Trophoblast cell (in vitro differentiated cells and primary cell): ENCODE measurements at regions not wholly inside any gene's neighbourhood (a gene's known extent, or its start where the extent isn't known, plus 50 kb on each side); places are given as distances from the start of the nearest gene placed in this dataset.

Source experiments
- DNase-seq, 2 donors: peaks; one replicate each; pipeline ENCODE4 v3.0.0-alpha.2; 2016
- H2AFZ ChIP-seq: 2 replicates; pipeline ENCODE4 v1.6.1; 2013; ENCODE audit warnings: low read length, moderate library complexity, mild to moderate bottlenecking; ENCODE audit not compliant: insufficient read depth, poor library complexity
- H2AK5ac ChIP-seq: 2 replicates; pipeline ENCODE4 v1.6.1; 2013; ENCODE audit warnings: mild to moderate bottlenecking, low read length
- H2BK120ac ChIP-seq: 2 replicates; pipeline ENCODE4 v1.6.1; 2013; ENCODE audit warnings: low read length, mild to moderate bottlenecking, moderate library complexity; ENCODE audit not compliant: insufficient read depth, poor library complexity
- H2BK12ac ChIP-seq: 2 replicates; pipeline ENCODE4 v1.6.1; 2013; ENCODE audit warnings: mild to moderate bottlenecking, low read length, moderate library complexity
- H2BK5ac ChIP-seq: 2 replicates; pipeline ENCODE4 v1.6.1; 2013; ENCODE audit warnings: low read length, low read depth, moderate library complexity, mild to moderate bottlenecking; ENCODE audit not compliant: poor library complexity
- H3K14ac ChIP-seq: 2 replicates; pipeline ENCODE4 v1.6.1; 2013; ENCODE audit warnings: mild to moderate bottlenecking, low read length
- H3K18ac ChIP-seq: 2 replicates; pipeline ENCODE4 v1.6.1; 2013; ENCODE audit warnings: mild to moderate bottlenecking, low read length
- H3K23ac ChIP-seq: 2 replicates; pipeline ENCODE4 v1.6.1; 2013; ENCODE audit warnings: low read length
- H3K27ac ChIP-seq: 2 replicates; pipeline ENCODE4 v1.5.1; 2013; ENCODE audit warnings: low read depth, mild to moderate bottlenecking, inconsistent platforms, low read length, moderate library complexity
- H3K27me3 ChIP-seq: 2 replicates; pipeline ENCODE4 v1.6.1; 2013; ENCODE audit warnings: inconsistent platforms, mild to moderate bottlenecking, low read length, moderate library complexity; ENCODE audit not compliant: insufficient read depth
- H3K36me3 ChIP-seq, 2 experiments: 1 replicate in 1 of 2; 2 replicates in 1 of 2; pipeline ENCODE4 v1.6.1; 2013; ENCODE audit warnings: low read length in 2 of 2, mild to moderate bottlenecking in 2 of 2, moderate library complexity in 1 of 2; ENCODE audit not compliant: insufficient read depth in 2 of 2, control insufficient read depth in 1 of 2
- H3K4ac ChIP-seq: 2 replicates; pipeline ENCODE4 v1.6.1; 2013; ENCODE audit warnings: low read depth, mild to moderate bottlenecking, low read length, moderate library complexity
- H3K4me1 ChIP-seq, 2 experiments: 1 replicate in 1 of 2; 2 replicates in 1 of 2; pipeline ENCODE4 v1.6.1; 2013; ENCODE audit warnings: low read length in 2 of 2, mild to moderate bottlenecking in 2 of 2, moderate library complexity in 1 of 2; ENCODE audit not compliant: insufficient read depth in 2 of 2, control insufficient read depth in 1 of 2
- H3K4me2 ChIP-seq: 2 replicates; pipeline ENCODE4 v1.6.1; 2013; ENCODE audit warnings: inconsistent platforms, mild to moderate bottlenecking, low read length, moderate library complexity
- H3K4me3 ChIP-seq: 2 replicates; pipeline ENCODE4 v1.5.1; 2013; ENCODE audit warnings: mild to moderate bottlenecking, low read depth, low read length, inconsistent platforms
- H3K79me1 ChIP-seq: one replicate; pipeline ENCODE4 v1.6.1; 2013; ENCODE audit warnings: low read length
- H3K79me2 ChIP-seq: 2 replicates; pipeline ENCODE4 v1.6.1; 2013; ENCODE audit warnings: low read length, mild to moderate bottlenecking; ENCODE audit not compliant: control insufficient read depth, insufficient read depth, poor library complexity
- H3K9ac ChIP-seq: 2 replicates; pipeline ENCODE4 v1.6.1; 2013; ENCODE audit warnings: mild to moderate bottlenecking, low read length
- H3K9me3 ChIP-seq: 2 replicates; pipeline ENCODE4 v1.6.1; 2013; ENCODE audit warnings: low read depth, mild to moderate bottlenecking, control low read depth, inconsistent platforms, low read length; ENCODE audit not compliant: insufficient read depth
- H4K12ac ChIP-seq: 2 replicates; pipeline ENCODE4 v1.6.1; 2013; ENCODE audit warnings: low read depth, mild to moderate bottlenecking, low read length, moderate library complexity
- H4K8ac ChIP-seq: 2 replicates; pipeline ENCODE4 v1.6.1; 2013; ENCODE audit warnings: low read depth, mild to moderate bottlenecking, low read length, moderate library complexity
- H4K91ac ChIP-seq: one replicate; pipeline ENCODE4 v1.6.1; 2013; ENCODE audit warnings: low read depth, mild to moderate bottlenecking, low read length, moderate library complexity
- WGBS: extraction: QIAGEN DNeasy Blood & Tissue Kit; methylation state at CpG from one replicate; pipeline ENCODE4 v1.1.7; 2013; ENCODE audit warnings: missing lambda C conversion rate; ENCODE audit not compliant: insufficient read length, insufficient coverage; ENCODE audit errors: extremely low coverage; 5-methylcytosine and 5-hydroxymethylcytosine counted together

DNA sequence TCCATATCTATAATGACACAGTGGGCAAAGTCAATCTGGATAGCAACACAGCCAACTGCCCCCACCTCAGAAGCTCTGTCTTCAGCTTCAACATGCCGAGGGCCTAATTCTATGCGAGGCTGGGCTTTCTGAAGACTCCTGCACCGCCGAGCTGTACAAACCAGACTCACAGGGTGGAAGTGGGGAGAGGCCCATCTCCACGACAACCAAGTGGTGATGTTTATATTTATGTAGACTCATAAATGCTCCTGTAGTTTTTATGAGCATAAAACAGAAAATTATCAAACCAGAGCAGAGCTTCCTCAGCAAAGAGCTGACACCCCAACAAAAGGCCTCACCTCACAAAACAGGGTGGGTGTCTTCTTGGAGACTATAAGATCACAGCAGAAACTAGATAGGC, 77.0 kb upstream of the LGALSL start:
- Histone ChIP-seq H3K4me1 (peaks cover 0 to 2% of the 10 kb centered on the region in 2 experiments), H2AFZ (no peak overlapping the region), H4K12ac (no peak overlapping the region), H2BK120ac (no peak overlapping the region), H2AK5ac (no peak overlapping the region), H3K23ac (no peak overlapping the region), H3K18ac (no peak overlapping the region), H3K4me2 (no peak overlapping the region), H2BK5ac (no peak overlapping the region), H3K14ac (no peak overlapping the region), H2BK12ac (no peak overlapping the region), H3K4me3 (no peak overlapping the region), H3K27me3 (no peaks in the 10 kb centered on the region), H3K27ac (no peak overlapping the region), H3K9me3 (peaks cover 4% of the 10 kb centered on the region), H4K8ac (no peak overlapping the region), H4K91ac (no peak overlapping the region), H3K36me3 (no peaks in the 10 kb centered on the region), H3K79me2 (no peaks in the 10 kb centered on the region), H3K9ac (no peak overlapping the region), H3K4ac (no peak overlapping the region), H3K79me1 (no peaks in the 10 kb centered on the region)
- no CpG with 5 or more reads among the region's 5 CpGs for WGBS
- no peak for DNase-seq

DNA sequence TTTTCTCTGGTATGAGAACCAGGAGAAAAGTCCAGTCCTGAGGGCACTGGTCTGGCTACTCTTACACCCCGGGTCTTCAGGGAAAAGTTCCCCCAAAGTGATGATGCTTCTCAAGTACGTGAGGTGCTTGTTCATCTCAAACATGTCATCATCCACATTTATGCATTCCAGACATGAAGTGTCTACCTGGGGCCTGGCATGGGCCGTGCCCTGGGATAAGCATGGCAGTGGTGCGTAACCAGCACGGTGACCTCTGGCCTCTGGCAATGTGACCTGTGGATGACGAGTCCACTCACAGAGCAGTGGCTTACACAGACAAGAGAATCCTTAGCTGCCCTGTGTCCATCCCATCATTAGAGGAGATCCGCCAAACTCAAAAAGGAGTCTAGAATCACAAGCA, 74.8 kb upstream of the LGALSL start:
- H2AFZ ChIP-seq, result no peak overlapping the region
- no CpG with 5 or more reads among the region's 7 CpGs for WGBS
- H3K14ac ChIP-seq, result no peak overlapping the region
- H2BK120ac ChIP-seq, result no peak overlapping the region
- H3K23ac ChIP-seq, result peak overlapping the region; percentile 86
- H3K4ac ChIP-seq, result no peak overlapping the region
- H4K91ac ChIP-seq, result no peak overlapping the region
- H3K9ac ChIP-seq, result peak overlapping the region; percentile 26
- H3K4me2 ChIP-seq, result no peak overlapping the region
- no peaks in the 10 kb centered on the region for H3K27me3 ChIP-seq
- H4K8ac ChIP-seq, result no peak overlapping the region
- H4K12ac ChIP-seq, result no peak overlapping the region
- H3K9me3 ChIP-seq, result peaks cover 4% of the 10 kb centered on the region
- no peak overlapping the region for H3K4me3 ChIP-seq
- no peaks in the 10 kb centered on the region for H3K79me1 ChIP-seq
- H3K36me3 ChIP-seq, result no peaks in the 10 kb centered on the region
- no peak overlapping the region for H2AK5ac ChIP-seq
- peaks cover 0 to 2% of the 10 kb centered on the region in 2 experiments for H3K4me1 ChIP-seq
- no peak for DNase-seq
- H2BK5ac ChIP-seq, result no peak overlapping the region
- no peak overlapping the region for H3K18ac ChIP-seq
- H3K79me2 ChIP-seq, result no peaks in the 10 kb centered on the region
- H2BK12ac ChIP-seq, result no peak overlapping the region
- no peak overlapping the region for H3K27ac ChIP-seq

DNA sequence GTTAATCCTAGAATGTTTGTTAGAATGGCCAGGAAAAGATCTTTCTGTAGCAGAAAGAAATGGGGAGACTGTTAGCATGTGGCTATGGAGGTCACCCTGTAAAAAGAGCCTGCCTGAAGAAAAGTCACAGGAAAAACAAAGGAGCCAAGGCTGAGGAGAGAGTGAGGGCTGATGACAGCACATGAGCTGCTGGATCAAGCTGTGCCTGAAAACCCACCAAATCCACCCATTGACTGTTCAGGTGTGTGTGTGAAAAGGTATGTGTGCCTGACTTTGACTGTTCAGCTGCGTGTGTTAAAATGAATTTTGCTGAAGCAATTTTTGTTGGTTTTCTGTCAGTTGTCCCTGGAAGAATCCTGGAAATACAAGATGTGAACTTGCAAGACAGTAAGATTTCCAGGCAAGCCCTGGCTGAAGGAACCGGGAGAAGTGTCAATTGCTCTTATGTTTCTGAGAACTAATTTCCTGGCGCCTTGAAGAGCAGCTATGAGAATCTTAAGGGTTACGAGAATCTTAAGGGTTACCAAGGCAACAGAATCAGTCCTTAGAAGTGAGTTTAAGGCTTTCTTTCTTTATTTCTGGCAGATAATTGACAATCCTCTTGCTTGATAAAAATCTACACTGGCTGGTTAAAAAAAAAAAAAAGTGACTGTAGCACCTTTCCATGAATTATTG, 73.0 kb upstream of the LGALSL start:
- Histone ChIP-seq H3K14ac (no peak overlapping the region), H2BK12ac (no peak overlapping the region), H3K27ac (no peak overlapping the region), H3K18ac (no peak overlapping the region), H3K4me2 (no peak overlapping the region), H4K12ac (no peak overlapping the region), H3K79me1 (no peaks in the 10 kb centered on the region), H3K9ac (no peak overlapping the region), H4K91ac (no peak overlapping the region), H4K8ac (no peak overlapping the region), H2AFZ (no peak overlapping the region), H3K79me2 (no peaks in the 10 kb centered on the region), H3K36me3 (no peaks in the 10 kb centered on the region), H3K4ac (no peak overlapping the region), H3K23ac (no peak overlapping the region), H3K4me3 (no peak overlapping the region), H3K27me3 (no peaks in the 10 kb centered on the region), H2BK5ac (no peak overlapping the region), H2BK120ac (no peak overlapping the region), H3K9me3 (no peaks in the 10 kb centered on the region), H3K4me1 (peaks cover 0 to 2% of the 10 kb centered on the region in 2 experiments), H2AK5ac (no peak overlapping the region)
- no peak for DNase-seq
- no CpG with 5 or more reads among the region's 4 CpGs for WGBS

DNA sequence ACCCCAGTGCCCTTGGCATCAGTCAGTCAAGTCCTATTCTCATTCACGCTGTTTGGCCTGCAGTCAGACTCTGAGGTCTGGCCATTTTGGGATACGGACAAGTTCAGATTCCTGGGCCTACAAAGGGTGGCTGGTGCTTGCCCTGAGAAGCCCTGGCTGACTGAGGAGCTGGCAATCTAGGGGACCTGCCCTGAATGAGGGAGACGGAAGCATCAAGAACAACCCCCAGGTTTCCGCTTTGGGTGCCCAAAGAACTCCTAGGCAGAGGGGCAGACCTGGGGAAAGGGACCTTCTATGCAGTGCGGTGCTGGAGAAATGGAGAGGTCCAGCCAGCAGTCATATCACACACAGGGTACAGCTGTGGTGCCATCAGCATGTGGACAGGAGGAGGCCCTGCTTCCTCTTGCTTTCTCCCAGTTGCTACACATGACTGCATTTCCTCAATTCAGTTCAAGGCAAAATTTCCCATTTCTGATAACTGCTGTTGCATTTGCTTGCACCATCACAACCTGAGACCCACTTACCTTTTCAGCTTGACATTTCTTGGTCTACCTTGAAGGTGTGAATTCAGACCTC, 70.9 kb upstream of the LGALSL start:
- Histone ChIP-seq H2BK120ac (no peak overlapping the region), H3K4me3 (peak overlapping the region; percentile 41), H3K9me3 (no peaks in the 10 kb centered on the region), H3K79me2 (peaks cover 2% of the 10 kb centered on the region), H4K12ac (no peak overlapping the region), H3K14ac (no peak overlapping the region), H3K18ac (no peak overlapping the region), H3K27me3 (no peaks in the 10 kb centered on the region), H3K4me2 (no peak overlapping the region), H3K79me1 (peaks cover 2% of the 10 kb centered on the region), H3K4me1 (peaks cover 0 to 4% of the 10 kb centered on the region in 2 experiments), H2AK5ac (no peak overlapping the region), H3K23ac (no peak overlapping the region), H3K4ac (no peak overlapping the region), H4K91ac (no peak overlapping the region), H2BK12ac (no peak overlapping the region), H2BK5ac (no peak overlapping the region), H3K27ac (no peak overlapping the region), H2AFZ (no peak overlapping the region), H4K8ac (no peak overlapping the region), H3K36me3 (no peaks in the 10 kb centered on the region), H3K9ac (no peak overlapping the region)
- no CpG with 5 or more reads among the region's 5 CpGs for WGBS
- no peak for DNase-seq
